ENCODE measurements at regions not wholly inside any gene's neighbourhood (a gene's known extent, or its start where the extent isn't known, plus 50 kb on each side); places are given as distances from the start of the nearest gene placed in this dataset.

GRCh38 chr22:49087716-49088601 lies 739.7 kb downstream of the BRD1 start:
- ChIA-PET POLR2A (no interaction called here), RAD21 (ENCODE audit: low non-redundant PET in 1 of 2, low total read pairs in 2 of 2, uncharacterized antibody in 2 of 2, unreplicated experiment in 2 of 2) (no interaction called here), CTCF (no interaction called here)
- no peak overlapping the region for H3K9ac ChIP-seq (ENCODE audit: low read length)
- no peaks in the 10 kb centered on the region for H3K27me3 ChIP-seq (ENCODE audit: insufficient read depth, low read length)
- no peaks in the 10 kb centered on the region for H3K36me3 ChIP-seq (ENCODE audit: control insufficient read depth in 1 of 2, insufficient read depth in 2 of 2, low read length in 2 of 2)
- no peaks in the 10 kb centered on the region for H3K9me3 ChIP-seq (ENCODE audit: control insufficient read depth in 1 of 2, insufficient read depth in 1 of 2, low read depth in 1 of 2, low read length in 2 of 2)
- H3K9me2 ChIP-seq (ENCODE audit: insufficient read depth): no peaks in the 10 kb centered on the region
- ATAC-seq: no peak
- no peak for DNase-seq (ENCODE audit: low read depth, low spot score)
- BruUV-seq (replicated peaks): no TSS peak
- TF ChIP-seq CBX3 (IDR thresholded peaks at IDR 0.05; ENCODE audit: low read depth): no peak
- no peak for TF ChIP-seq SP1 (IDR thresholded peaks at IDR 0.05; ENCODE audit: low read depth)
- TF ChIP-seq ELF1 (IDR thresholded peaks at IDR 0.05; ENCODE audit: borderline replicate concordance, low read depth): no peak
- TF ChIP-seq RAD21 (IDR thresholded peaks at IDR 0.05; ENCODE audit: low read depth): no peak
- no peak for TF ChIP-seq MAX (IDR thresholded peaks at IDR 0.05)
- no peak for TF ChIP-seq REST (IDR thresholded peaks at IDR 0.05; ENCODE audit: low read depth)
- no peak for TF ChIP-seq EGR1 (IDR thresholded peaks at IDR 0.05; ENCODE audit: low read depth)
- no peak for TF ChIP-seq JUND (IDR thresholded peaks at IDR 0.05)
- no peak for TF ChIP-seq POLR2AphosphoS5 (IDR thresholded peaks at IDR 0.05; ENCODE audit: low read depth, low read length)
- TF ChIP-seq FOSL1 (IDR thresholded peaks at IDR 0.05; ENCODE audit: low read depth): no peak
- no peak for TF ChIP-seq SRF (IDR thresholded peaks at IDR 0.05; ENCODE audit: low read depth)
- no peak for TF ChIP-seq EZH2 (IDR thresholded peaks at IDR 0.05)
- no peak for TF ChIP-seq EZH2phosphoT487 (IDR thresholded peaks at IDR 0.05; ENCODE audit: borderline replicate concordance)
- TF ChIP-seq ZFX (IDR thresholded peaks at IDR 0.05): no peak
- TF ChIP-seq CEBPB (IDR thresholded peaks at IDR 0.05; ENCODE audit: low read depth): no peak
- TF ChIP-seq POLR2A (IDR thresholded peaks at IDR 0.05; ENCODE audit: borderline replicate concordance, extremely low read depth, insufficient read depth, insufficient read length): no peak
- no peak for TF ChIP-seq ZNF274 (IDR thresholded peaks at IDR 0.05; ENCODE audit: low read depth, low read length)
- no peak for TF ChIP-seq TCF7L2 (IDR thresholded peaks at IDR 0.05; ENCODE audit: borderline replicate concordance, extremely low read depth, insufficient read depth, insufficient read length)
- TF ChIP-seq SIN3A (IDR thresholded peaks at IDR 0.05; ENCODE audit: low read depth): no peak
- no peak for TF ChIP-seq CTCF (IDR thresholded peaks at IDR 0.05 in 2 of 3, conservative IDR thresholded peaks at IDR 0.05 in 1 of 3; ENCODE audit: borderline replicate concordance in 1 of 3, insufficient read depth in 1 of 3, low read depth in 2 of 3, low read length in 2 of 3)
- H3K4me2 ChIP-seq (ENCODE audit: low read length): no peak overlapping the region
- intact Hi-C loops (cut with micrococcal nuclease): no loop called here
- H2AFZ ChIP-seq (ENCODE audit: low read depth, low read length, poor library complexity, severe bottlenecking): no peak overlapping the region
- no peak overlapping the region for H3K4me3 ChIP-seq (replicated peaks in 1 of 2; ENCODE audit: low read depth in 1 of 2, low read length in 2 of 2)
- peaks cover 8 to 13% of the 10 kb centered on the region in 2 experiments; a peak in 3 of 4 replicates for H3K4me1 ChIP-seq (ENCODE audit: control insufficient read depth in 1 of 2, insufficient read depth in 2 of 2, low read length in 2 of 2)
- no peaks in the 10 kb centered on the region for H4K20me1 ChIP-seq (ENCODE audit: insufficient read depth)
- H3K79me2 ChIP-seq (ENCODE audit: insufficient read depth, low read length): no peaks in the 10 kb centered on the region
- H3K27ac ChIP-seq (ENCODE audit: low read depth, low read length): no peak overlapping the region
